Amniotic stem cell (primary cell): ENCODE measurements at regions not wholly inside any gene's neighbourhood (a gene's known extent, or its start where the extent isn't known, plus 50 kb on each side); places are given as distances from the start of the nearest gene placed in this dataset.
"Not testable (repeated sequence)": the region's sequence is repeated elsewhere in the genome, so short reads cannot be mapped to it uniquely, and the experiment has no call there.

Experiments used
- DNase-seq: peaks from one replicate; lab custom pipeline; 2025; lab: John Stamatoyannopoulos, UW

DNA sequence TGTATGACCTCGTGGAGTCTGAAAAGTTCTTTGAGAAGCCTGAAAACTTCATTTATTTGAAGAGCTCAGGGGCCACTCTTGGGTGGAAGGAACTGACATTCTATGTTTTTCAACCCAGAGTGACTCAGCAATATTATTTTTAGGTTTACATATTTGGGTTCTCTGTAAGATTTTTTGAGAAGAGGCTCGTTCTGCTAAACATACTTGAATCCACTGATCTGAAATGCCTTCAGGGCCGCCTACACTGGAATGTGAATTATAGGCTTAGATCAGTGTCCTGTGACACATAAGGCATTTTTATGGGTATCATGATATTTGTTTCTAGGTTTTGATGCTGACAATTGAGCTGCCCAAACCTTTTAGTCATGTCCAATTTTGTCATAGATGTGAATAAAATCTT lies 86.2 kb downstream of the PSAT1 start:
- peak; percentile 31 for DNase-seq

GRCh38 chr9:78386348-78386747 lies 89.4 kb downstream of the PSAT1 start:
- no peak for DNase-seq

DNA sequence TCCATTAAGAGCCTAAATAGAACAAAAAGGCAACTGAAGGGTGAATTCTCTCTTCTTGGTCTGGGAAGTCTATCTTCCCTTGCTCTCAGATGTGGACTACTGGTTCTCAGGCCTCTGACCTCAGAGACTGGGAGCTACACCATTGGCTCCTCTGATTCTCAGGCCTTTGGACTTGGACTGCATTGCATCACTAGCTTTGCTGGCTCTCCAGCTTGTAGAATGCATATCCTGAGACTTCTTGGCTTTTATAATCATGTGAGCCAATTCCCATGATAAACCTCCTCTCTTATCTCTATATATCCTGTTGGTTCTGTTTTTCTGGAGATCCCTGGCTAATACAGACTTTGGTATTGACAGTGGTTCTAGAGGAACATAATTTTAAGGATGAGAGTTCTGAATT lies 89.8 kb downstream of the PSAT1 start:
- DNase-seq: no peak

- no peak for DNase-seq
These were observed 96.4 kb downstream of the PSAT1 start for GRCh38 chr9:78393340-78393739.

DNA sequence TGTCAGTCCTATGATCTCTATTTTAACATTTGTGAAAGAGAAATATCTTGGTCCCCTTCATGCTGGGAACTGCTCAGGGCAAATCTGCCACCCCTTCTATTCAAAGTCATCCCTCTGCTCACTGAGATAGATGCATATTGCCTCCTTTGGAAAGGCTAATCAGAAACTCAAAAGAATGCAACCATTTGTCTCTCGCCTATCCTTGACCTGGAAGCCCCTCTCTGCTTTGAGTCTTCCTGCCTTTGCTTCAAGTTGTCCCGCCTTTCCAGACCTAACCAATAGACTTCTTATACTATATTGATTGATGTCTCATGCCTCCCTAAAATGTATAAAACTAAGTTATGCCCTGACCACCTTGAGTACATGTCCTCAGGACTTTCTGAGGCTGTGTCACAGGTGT lies 97.0 kb downstream of the PSAT1 start:
- DNase-seq: no peak

- DNase-seq: no peak
These were observed 99.2 kb downstream of the PSAT1 start for GRCh38 chr9:78396087-78396486.

- DNase-seq: no peak
These were observed 100.1 kb downstream of the PSAT1 start for GRCh38 chr9:78397045-78397444.

- no peak for DNase-seq
These were observed 100.5 kb downstream of the PSAT1 start for GRCh38 chr9:78397454-78397853.

- no peak for DNase-seq
These were observed 102.2 kb downstream of the PSAT1 start for GRCh38 chr9:78399153-78399552.

- DNase-seq: no peak
These were observed 103.6 kb downstream of the PSAT1 start for GRCh38 chr9:78400496-78400895.

GRCh38 chr9:78405461-78405860 lies 108.5 kb downstream of the PSAT1 start:
- no peak for DNase-seq

- DNase-seq: no peak
These were observed 109.2 kb downstream of the PSAT1 start for GRCh38 chr9:78406146-78406545.

GRCh38 chr9:78406933-78407332 lies 110.0 kb downstream of the PSAT1 start:
- no peak for DNase-seq

DNA sequence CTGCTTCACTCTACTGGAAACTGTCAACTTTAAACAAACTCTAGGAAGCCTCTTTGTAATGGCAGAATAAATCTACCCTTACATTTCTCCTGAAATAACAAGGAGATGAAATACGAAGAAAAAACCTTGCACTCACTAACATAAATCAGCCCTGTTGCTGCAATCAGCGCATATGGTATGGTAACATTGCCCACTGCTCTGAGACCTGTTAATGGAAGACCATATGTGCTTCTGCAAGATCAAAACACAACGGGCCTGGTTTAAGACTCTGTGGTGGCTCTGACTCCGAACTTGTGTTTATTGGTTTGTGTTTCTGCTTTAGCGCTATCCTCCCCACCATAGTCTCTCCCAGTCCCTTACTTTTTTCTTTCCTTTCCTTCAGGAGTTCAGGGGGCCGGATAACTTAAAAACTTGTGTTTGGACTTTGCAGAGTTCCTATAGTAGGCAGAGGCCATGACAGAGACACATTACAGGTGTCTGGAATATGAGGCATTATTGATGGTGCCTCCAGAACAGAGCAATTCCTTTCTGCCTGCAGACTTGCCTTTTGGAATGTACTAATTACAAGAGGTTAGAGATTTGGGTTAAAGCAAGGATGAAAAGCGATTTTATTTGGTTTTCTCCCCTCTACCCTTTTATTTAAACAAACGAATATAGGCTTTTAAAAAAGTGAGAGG lies 110.8 kb downstream of the PSAT1 start:
- DNase-seq: no peak

DNA sequence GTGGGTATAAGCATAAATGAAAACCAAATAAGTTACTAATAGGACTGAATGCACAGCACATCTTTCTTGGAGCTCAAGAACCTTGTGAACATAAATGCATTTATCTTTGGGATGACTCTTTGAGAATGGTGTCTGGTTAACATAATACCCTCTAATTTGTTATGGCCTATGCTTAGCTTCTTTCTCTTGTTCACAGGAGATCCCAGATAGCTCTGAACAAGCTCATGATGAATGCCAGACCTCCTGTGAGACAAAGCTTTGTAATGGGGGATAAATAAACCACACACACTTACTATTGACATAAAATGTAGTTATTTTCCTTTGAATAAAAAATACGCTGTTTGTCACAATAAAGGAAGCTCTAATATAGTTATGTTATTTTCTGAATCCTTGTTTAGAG lies 111.5 kb downstream of the PSAT1 start:
- DNase-seq: no peak

DNA sequence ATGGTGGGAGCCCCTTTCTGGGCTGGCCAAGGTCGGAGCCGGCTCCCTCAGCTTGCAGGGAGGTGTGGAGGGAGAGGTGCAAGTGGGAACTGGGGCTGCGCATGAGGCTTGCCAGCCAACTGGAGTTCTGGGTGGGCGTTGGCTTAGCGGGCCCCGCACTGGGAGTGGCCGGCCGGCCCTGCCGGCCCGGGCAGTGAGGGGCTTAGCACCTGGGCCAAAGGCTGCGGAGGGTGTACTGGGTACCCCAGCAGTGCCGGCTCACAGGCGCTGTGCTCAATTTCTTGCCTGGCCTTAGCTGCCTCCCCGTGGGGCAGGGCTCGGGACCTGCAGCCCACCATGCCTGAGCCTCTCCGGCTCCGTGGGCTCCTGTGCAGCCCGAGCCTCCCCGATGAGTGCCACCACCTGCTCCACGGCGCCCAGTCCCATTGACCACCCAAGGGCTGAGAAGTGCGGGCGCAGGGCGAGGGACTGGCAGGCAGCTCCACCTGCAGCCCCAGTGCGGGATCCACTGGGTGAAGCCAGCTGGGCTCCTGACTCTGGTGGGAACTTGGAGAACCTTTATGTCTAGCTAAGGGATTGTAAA lies 113.1 kb downstream of the PSAT1 start:
- DNase-seq: not testable (repeated sequence)

DNA sequence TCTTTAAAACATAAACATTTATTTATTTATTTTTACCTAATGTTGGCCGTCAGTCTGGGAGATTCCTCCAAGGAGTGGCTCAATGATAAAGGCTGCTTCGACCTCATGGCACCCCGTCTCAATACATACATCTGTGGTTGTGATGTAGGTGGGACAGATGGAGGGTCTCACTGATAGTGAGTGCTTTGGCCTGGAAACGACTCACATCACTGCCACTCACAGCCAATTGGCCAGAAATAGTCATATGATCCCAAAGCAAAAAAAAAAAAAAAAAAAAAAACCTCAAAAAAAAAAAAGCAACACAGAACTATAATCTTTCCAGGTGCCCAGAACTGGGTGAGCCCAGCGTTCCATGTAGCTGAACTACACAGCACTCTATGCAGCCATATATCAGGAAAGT lies 125.4 kb downstream of the PSAT1 start:
- DNase-seq: no peak

DNA sequence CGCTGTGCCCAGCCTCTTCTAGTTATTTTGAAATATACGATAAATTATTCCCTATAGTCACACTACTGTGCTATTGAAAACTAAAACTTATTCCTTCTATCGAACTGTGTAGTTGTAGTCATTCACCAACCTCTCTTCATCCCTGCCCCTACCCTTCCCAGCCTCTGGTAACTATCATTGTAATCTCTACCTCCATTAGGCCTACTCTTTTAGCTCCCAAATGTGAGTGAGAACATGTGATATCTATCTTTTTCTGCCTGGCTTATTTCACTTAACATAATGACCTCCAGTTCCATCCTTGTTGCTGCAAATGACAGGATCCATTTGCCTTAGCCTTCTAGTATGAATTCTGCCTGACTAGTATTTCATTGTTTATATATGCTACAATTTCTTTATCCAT lies 127.4 kb downstream of the PSAT1 start:
- no peak for DNase-seq

- no peak for DNase-seq
These were observed 131.7 kb downstream of the PSAT1 start for GRCh38 chr9:78428640-78429039.

- no peak for DNase-seq
These were observed 133.5 kb downstream of the PSAT1 start for GRCh38 chr9:78430387-78430786.

DNA sequence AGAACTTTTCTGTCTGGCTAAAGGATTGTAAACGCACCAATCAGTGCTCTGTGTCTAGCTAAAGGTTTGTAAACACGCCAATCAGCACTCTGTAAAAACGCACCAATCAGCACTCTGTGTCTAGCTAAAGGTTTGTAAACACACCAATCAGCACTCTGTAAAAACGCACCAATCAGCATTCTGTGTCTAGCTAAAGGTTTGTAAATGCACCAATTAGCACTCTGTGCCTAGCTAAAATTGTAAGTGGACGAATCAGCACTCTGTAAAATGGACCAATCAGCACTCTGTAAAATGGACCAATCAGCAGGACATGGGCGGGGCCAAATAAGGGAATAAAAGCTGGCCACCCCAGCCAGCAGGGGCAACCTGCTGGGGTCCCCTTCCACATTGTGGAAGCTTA lies 134.1 kb downstream of the PSAT1 start:
- DNase-seq: not testable (repeated sequence)

DNA sequence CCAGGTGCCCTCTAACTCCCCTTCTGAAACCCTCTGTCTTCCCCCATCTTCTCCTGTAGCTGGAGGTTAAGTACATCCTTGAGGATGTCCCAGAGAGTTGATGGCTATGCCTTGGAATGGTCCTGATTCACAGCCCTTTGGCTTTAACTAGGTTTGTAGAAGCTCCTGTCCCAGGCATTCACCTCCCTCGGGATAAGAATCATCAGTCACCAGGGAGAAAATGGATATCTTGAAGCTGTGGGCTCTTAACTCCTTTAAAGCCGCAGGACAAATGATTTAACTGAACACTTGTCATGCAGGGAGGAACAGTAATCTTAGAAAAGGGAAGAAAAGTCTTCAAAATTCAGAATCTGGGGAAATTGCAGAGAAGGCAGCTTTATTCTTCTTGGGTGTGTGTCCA lies 139.9 kb downstream of the PSAT1 start:
- no peak for DNase-seq

DNA sequence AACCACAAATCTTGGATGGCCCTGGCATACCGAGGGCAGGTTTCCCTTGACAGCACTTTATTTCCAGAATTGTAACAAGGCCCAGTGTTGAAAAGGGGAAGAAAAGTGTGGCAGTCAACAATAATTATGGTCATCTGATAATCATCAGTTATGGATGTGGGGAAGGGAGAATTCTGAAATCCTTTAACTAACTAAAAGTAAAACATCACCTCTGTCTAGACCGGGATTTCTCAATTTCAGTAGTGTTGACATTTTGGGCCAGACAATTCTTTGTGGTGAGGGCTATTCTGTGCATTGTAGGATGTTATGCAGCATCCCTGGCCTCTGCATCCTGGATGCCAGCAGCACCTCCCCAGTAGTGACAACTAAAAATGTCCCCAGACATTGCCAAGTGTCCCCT lies 140.4 kb downstream of the PSAT1 start:
- no peak for DNase-seq

- DNase-seq: no peak
These were observed 140.9 kb downstream of the PSAT1 start for GRCh38 chr9:78437806-78438205.
